HFFc6 (cell line): ENCODE measurements at regions not wholly inside any gene's neighbourhood (a gene's known extent, or its start where the extent isn't known, plus 50 kb on each side); places are given as distances from the start of the nearest gene placed in this dataset.

Source experiments
- DNase-seq: peaks from one replicate; pipeline ENCODE4 v3.0.0-alpha.2; 2018
- H3K27ac Mint-ChIP-seq: 2 replicates; pipeline ENCODE4 v1.8.0; 2020; ENCODE audit warnings: mild to moderate bottlenecking, mixed read lengths
- H3K27me3 Mint-ChIP-seq: 2 replicates; pipeline ENCODE4 v1.8.0; 2021; ENCODE audit warnings: mild to moderate bottlenecking, moderate library complexity, mixed read lengths; ENCODE audit not compliant: insufficient read depth
- H3K36me3 Mint-ChIP-seq: 2 replicates; pipeline ENCODE4 v1.8.0; 2021; ENCODE audit warnings: low read depth, mixed read lengths
- H3K4me1 Mint-ChIP-seq: 2 replicates; pipeline ENCODE4 v1.8.0; 2020; ENCODE audit warnings: low read depth, mixed read lengths
- H3K4me3 Mint-ChIP-seq: 2 replicates; pipeline ENCODE4 v1.8.0; 2020; ENCODE audit warnings: mild to moderate bottlenecking, moderate library complexity, mixed read lengths
- H3K9me3 Mint-ChIP-seq: 2 replicates; pipeline ENCODE4 v1.8.0; 2020; ENCODE audit warnings: mild to moderate bottlenecking, mixed read lengths
- CTCF ChIP-seq: fragments of 200-600 bp; sonication (generic); IDR thresholded peaks from 2 replicates; pipeline ENCODE4 v1.5.0; 2021; ENCODE audit warnings: antibody characterized with exemption, mild to moderate bottlenecking

GRCh38 chr18:41829647-41830516 is 125.2 kb upstream of the PIK3C3 start:
- no peak for TF ChIP-seq CTCF
- no peak overlapping the region for H3K4me3 Mint-ChIP-seq
- H3K27ac Mint-ChIP-seq: no peak overlapping the region
- peaks cover 16% of the 10 kb centered on the region for H3K27me3 Mint-ChIP-seq
- no peak for DNase-seq
- no peaks in the 10 kb centered on the region for H3K4me1 Mint-ChIP-seq
- no peaks in the 10 kb centered on the region for H3K36me3 Mint-ChIP-seq
- H3K9me3 Mint-ChIP-seq: no peaks in the 10 kb centered on the region

DNA sequence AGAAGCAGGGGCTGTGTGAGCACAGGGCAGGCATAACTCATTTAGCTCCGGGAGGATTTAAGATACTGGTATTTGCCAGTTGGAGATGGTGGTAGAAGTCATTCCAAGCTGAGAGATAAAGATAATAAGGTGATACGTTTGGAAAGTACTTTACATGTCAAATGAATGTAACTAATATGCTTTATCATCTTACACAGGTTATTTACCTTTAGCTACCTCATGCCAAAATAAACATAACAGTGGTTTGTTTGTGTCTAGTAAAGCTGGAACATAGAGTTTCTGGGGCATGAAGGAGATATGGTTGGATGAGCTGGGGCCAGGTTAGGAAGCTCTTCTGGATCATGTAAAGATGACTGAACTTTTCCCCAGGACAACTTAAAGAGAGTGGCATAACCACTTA is 126.9 kb upstream of the PIK3C3 start:
- Mint-ChIP-seq H3K4me3 (no peak overlapping the region), H3K9me3 (no peaks in the 10 kb centered on the region), H3K27ac (no peak overlapping the region), H3K4me1 (no peaks in the 10 kb centered on the region), H3K27me3 (peaks cover 12% of the 10 kb centered on the region), H3K36me3 (no peaks in the 10 kb centered on the region)
- DNase-seq: no peak
- TF ChIP-seq CTCF: no peak

- Mint-ChIP-seq H3K4me3 (no peak overlapping the region), H3K4me1 (no peaks in the 10 kb centered on the region), H3K27me3 (peaks cover 14% of the 10 kb centered on the region), H3K9me3 (no peaks in the 10 kb centered on the region), H3K27ac (no peak overlapping the region), H3K36me3 (no peaks in the 10 kb centered on the region)
- no peak for TF ChIP-seq CTCF
- no peak for DNase-seq
Measured at GRCh38 chr18:41820784-41821183, 134.2 kb upstream of the PIK3C3 start.

DNA sequence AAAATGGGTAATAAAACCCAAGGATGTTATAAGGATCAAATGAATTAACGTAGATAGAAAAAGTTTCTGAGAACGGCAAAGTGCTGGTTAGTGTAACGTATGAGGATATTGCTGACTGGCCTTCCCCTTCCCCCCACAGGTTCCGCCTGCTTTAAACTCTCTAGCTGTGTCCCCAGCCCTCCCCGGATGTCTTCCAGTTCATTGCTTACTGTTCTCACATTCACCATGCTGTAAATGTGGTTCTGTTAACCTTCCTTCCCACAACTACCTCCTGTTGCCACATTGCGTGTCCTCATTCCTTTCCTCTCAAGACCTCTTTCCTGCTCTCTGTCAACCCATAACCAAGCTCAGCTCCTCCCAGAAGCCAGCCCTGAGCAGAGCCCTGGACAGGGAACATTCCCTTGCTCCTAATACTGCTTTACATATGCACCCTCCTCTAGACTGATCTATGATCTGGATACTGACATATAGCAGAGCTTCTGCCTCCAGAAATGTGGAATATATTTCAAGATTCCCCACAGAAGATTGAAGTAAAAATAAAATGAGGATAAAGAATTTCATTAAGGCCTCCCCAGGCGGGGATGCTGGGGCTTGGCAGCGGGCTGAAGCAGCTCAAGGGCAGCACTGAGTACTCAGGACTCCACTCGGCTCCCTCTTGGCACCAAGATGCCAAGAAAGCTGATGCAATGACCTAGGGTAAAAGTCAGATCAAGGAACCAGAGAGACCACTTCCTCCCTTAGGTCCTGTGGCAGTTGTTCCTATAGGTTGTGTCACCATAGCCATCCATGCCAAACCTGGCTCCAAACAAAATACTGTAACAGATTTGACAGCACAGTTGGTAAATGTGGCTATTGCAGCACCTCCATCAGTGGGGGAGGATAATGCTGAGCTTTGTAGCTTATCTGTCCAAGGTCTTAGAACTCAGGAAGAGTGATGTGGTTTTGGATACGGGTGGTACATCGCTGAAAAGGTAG is 136.4 kb upstream of the PIK3C3 start:
- no peak overlapping the region for H3K4me3 Mint-ChIP-seq
- DNase-seq: no peak
- TF ChIP-seq CTCF: no peak
- H3K27ac Mint-ChIP-seq: no peak overlapping the region
- no peaks in the 10 kb centered on the region for H3K9me3 Mint-ChIP-seq
- H3K36me3 Mint-ChIP-seq: no peaks in the 10 kb centered on the region
- H3K27me3 Mint-ChIP-seq: peaks cover 17% of the 10 kb centered on the region
- no peaks in the 10 kb centered on the region for H3K4me1 Mint-ChIP-seq

- H3K4me1 Mint-ChIP-seq: no peaks in the 10 kb centered on the region
- no peak overlapping the region for H3K4me3 Mint-ChIP-seq
- no peak for TF ChIP-seq CTCF
- DNase-seq: no peak
- no peaks in the 10 kb centered on the region for H3K36me3 Mint-ChIP-seq
- no peaks in the 10 kb centered on the region; the same call in 1 of the 2 replicates for H3K9me3 Mint-ChIP-seq
- no peak overlapping the region for H3K27ac Mint-ChIP-seq
- H3K27me3 Mint-ChIP-seq: peaks cover 16% of the 10 kb centered on the region
Measured at GRCh38 chr18:41814651-41815050, 140.4 kb upstream of the PIK3C3 start.
